ENCODE measurements at regions not wholly inside any gene's neighbourhood (a gene's known extent, or its start where the extent isn't known, plus 50 kb on each side); places are given as distances from the start of the nearest gene placed in this dataset.

DNA sequence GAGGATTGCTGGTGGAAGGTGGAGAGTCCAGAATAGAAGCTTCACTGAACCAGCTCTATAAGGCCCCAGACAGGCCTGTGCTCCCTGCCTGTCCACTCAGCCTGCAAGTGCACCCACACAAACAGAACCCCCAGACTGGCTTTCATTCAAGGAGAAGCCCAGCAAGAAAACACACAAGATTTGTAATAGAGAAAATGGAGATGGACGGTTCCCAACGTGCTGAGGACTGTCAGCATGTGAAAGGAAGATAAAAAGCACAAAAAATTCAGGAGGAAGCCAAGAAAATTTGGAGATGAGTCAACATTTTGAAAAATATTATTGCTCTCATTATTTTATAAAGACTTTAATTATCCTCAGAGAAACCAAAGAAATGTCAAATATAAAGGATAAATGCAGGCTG is 218.2 kb upstream of the SLC10A2 start:
- no peak for TF ChIP-seq CTCF (IDR thresholded peaks at IDR 0.05)
- no peak for TF ChIP-seq POLR2AphosphoS5 (IDR thresholded peaks at IDR 0.05)
- TF ChIP-seq POLR2A (IDR thresholded peaks at IDR 0.05): no peak
- TF ChIP-seq EP300 (IDR thresholded peaks at IDR 0.05): no peak
